GM18870 (cell line): ENCODE measurements at regions not wholly inside any gene's neighbourhood (a gene's known extent, or its start where the extent isn't known, plus 50 kb on each side); places are given as distances from the start of the nearest gene placed in this dataset.

Experiments used
- ATAC-seq: cut with Tn5 transposase; IDR thresholded peaks from one replicate; pipeline ENCODE4 v1.9.1; 2021; ENCODE audit warnings: moderate library complexity; ENCODE audit not compliant: unreplicated experiment

DNA sequence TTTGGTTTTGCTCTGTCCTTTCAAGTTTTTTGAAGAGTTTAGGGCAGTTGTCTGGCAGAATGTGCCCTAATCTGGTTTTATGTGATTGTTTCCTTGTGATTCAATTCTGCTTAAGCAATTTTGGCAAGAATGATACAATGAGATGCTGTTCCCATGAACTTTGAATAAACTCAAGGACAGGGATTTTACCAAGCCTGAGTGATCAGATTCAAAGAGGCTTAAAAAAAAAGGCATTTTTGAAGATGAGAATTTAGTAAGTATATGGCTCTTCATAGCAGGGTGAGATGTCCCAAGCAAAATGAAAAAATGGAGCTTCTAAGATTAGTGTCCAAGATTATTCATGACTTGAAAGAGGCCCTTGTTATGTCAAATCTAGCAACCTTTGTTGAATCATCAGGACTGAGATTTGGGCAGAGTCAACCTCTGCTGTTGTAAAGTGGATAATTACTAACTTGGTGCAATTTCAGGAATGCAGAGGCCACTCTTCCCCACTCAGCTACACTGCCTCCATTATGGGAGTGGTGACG is 180.6 kb upstream of the NUDT4 start:
- ATAC-seq, result no peak

DNA sequence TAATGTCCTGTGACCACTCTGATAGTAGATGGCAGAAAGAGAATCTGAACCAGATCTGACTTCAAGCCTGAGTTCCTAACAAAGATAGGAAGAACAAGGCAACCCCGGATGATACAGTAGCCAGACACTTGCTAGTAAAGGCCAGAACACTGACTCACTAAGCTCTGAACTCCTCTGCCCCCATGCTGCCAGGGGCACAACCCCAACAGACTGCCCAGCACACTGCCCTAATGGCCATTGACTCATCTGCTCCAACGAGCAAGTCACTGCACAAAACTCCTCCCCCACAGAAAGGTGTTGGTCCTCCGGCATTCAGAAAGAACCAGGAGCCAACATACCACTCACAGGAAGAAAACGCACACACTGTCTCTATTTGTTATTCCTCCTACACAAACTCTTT is 179.6 kb upstream of the NUDT4 start:
- no peak for ATAC-seq

DNA sequence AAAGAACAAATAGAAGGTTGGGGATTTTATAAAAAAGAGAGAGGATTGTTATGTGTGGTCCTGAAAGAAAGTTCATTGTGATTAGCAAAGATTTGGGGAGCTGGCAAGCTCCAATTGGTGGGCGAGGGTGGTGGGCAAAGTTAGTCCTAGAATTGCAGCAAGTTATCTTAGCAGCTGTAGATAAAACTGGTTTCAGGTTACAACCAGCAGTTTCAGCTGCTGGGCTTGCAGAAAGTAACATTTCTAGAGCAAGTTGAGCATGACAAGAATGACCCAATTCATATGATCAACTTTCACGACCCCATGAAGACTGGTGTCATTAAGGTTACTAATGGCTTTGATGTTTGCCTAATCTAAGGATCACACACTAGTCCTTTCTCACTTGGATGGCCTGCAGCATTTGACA is 177.9 kb upstream of the NUDT4 start:
- no peak for ATAC-seq

DNA sequence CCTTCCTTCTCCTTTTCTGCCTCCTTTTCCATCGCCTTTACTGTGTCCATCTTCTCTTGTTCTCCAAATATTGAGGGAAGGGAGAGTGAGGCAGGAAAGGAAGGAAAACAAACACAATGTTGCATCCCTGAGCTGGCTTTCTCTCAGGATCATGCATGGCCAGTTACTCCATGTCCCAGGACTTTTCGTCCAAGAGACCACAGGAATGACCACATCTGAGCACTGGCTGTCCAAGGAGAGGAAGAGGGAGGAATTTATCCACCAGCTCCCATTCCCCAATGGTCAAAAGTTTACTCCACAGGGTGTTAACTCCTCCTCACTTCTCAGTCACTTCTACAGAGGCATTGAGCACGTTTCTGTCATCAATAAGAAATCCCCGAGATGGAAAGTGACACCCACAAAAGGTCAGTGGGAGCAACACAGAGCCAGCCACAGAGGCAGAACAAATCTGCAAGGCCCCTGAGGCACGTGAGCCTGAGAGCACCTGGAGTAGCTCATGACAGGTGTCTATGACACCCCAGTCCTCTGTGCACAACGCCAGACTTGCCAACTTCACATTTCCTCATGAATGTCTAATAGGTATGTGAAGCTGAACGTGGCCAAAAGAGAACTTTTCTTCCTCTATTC is 177.3 kb upstream of the NUDT4 start:
- no peak for ATAC-seq

DNA sequence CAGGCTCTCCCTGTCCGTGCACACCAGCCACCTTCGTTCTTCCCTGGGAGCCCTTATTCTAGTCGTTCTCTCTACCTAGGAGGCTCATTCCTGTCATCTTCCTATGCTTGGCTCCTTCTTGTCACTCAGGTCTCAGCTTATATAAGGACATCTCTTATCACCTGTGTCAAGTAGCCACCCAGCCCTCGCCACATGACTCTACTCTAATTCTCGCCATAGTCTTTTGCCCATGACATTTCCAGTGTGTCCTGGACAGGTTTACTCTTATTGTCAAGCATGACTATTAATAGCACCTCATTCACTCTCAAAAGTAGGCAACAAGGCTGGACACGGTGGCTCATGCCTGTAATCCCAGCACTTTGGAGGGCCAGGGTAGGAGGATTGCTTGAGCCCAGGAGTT is 175.7 kb upstream of the NUDT4 start:
- no peak for ATAC-seq

DNA sequence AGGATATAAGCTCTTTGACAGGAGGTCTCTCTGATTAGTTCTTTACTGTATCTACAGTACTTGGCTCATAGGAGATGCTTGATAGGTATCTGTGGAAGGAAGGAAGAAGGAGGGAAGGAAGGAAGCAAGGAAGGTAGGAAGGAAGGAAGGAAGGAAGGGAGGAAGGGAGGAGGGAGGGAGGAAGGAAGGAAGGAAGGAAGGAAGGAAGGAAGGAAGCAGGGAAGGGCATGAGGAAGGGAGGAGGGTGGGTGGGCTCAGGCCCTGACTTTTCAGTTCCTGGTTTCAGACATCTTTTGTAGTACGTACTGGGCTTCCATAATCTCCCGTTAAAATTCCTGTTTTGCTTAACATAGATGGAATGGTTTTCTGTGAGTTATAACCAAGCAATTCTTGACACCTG is 175.0 kb upstream of the NUDT4 start:
- no peak for ATAC-seq

DNA sequence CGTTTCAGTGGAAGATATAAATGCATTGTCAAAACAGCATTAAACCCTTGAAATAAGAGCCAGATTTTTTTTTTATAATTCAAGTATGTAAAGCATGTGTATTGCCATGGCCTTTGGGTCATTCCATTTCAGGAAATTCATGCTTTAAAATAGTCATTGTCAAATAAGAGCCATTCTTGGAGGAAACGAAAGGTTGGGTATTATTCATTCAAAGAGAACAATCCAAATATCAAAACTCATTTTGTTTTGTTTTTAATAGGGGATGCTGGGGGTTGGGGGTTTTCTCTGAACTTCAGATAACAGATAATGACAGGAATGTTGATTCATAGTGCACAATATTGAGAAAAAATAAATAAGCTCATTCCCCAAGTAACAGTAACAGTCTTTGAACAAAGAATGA is 174.4 kb upstream of the NUDT4 start:
- no peak for ATAC-seq

DNA sequence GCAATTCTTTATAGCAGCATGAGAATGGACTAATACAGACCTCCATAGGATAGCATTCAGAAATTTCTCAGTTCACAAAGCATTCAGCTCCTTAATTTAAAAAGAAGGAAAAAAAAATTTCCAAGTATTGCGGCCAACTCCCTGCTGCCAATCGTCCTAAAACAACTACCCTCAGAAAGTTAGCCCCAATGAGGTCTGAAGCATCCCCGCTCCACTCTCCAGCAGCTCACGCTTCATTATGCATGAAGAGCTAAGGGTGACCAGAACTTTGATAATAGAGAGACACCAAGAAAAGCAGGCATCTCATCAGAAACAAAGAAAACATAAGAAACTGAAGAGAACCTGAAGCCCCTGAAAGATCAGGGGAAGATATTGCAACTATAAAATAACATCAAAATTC is 172.8 kb upstream of the NUDT4 start:
- no peak for ATAC-seq

DNA sequence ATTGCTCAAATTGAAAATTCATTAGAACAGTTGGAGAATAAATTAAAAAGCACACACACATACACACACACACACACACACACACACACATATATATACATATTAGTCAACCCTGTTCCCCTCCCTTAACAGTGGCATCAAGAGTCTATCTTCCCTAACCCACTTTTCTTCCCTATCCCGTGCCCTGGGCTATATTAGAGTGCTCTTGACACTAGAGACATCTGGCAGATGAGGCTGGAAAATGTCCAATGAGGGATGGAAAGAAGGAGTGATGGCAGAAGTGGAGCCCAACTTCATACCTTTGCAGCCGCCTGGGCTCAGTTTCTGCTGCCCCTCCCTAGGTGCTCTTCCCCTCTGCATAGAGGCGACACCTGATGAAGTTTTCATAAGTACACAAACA is 172.4 kb upstream of the NUDT4 start:
- ATAC-seq, result no peak

DNA sequence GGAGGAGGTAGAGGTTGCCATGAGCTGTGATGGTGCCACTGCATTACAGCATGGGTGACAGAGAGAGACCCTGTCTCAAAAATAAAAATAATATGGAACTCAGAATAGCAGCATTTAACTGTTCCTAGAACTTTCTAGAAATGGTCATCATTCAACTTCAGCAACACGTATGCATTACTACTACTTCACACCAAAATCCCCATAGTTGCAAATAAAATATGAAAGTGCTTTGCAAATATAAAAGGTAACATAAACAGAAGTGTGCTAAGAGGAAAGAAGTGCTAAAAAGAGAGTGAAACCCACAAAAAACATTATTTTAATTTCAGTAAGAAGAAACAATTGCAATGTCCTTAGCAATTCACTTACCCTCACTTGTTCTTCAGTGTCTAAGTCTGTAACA is 169.7 kb upstream of the NUDT4 start:
- no peak for ATAC-seq

DNA sequence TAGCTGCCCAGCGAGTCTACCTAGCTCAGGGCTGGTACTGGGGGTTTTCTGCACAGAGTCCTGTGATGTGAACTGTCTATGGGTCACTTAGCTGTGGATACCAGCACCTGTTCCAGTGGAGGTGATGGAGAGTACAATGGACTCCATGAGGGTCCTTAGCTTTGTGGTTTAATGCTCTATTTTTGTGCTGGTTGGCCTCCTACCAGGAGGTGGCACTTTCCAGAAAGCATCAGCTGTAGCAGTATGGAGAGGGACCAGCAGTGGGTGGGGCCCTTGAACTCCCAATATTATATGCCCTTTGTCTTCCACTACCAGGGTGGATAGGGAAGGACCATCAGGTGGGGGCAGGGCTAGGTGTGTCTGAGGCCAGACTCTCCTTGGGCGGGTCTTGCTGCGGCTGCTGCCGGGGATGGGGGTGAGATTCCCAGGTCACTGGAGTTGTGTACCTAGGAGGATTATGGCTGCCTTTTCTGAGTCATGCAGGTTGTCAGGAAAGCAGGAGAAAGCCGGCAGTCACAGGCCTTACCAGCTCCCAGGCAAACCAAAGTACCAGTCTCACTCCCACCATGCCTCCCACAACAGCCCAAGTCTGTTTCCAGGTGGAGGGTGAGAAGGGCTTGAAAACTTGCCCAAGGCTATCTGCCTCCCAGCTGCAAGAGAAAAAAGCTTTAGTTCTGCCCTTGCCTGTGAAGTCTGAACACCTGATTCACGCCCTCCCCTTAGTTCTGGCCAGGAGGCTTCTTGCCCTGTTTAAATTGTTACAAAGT is 163.0 kb upstream of the NUDT4 start:
- ATAC-seq, result no peak

DNA sequence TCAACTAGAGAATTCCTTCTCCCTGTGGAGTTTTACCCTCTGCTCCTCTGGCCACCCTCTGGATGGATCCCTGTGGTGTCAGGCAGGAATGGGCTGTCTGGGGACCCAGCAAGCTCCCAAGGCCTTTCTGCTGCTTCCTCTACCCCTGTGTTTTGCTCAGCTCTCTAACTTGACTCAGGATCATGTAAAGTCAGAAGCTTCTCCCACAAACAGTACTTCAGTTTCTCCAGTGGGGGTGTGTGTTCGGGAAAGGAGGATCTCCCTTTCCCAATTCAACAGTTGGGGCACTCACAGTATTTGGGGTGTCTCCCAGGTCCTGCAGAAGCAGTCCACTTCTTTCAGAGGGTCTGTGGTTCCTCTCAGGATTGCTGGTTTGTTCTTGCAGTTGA is 162.4 kb upstream of the NUDT4 start:
- no peak for ATAC-seq

DNA sequence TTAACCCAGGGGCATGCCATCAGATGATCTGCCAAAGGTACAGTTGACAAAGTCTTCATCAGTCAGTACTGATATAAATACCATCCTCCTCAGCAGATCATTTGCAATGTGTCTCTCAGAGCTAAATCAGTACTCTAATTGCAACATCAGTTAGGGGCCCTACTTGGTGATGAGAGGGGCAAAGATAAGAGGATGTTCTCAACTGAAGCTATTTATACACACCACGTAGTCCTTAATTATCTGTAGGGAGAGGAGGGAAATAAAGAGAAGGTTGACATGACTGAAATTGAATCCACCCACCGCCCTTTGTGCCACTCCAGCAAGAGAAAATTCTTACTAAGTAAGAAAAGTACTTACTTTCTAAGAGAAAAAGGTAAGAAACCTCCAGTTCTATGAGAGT is 157.8 kb upstream of the NUDT4 start:
- no peak for ATAC-seq

DNA sequence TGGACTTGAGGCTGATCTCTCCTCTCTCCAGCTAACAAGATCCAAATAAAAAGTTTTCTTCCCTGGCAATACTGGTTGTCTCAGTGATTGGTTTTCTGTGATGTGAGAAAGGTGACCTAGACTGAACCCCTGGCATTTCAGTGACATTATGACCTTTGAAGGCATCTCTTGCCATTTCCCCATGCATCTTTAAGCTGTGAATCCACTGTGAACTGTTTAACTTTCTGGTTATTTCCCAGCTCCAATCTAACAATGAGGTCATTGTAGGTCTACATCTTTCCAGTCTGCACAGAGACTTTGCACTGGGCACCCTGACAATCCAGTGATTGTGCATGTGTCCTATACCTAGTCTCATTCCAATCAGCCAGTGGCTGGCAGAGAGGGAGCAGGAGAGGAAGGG is 155.9 kb upstream of the NUDT4 start:
- ATAC-seq, result no peak

DNA sequence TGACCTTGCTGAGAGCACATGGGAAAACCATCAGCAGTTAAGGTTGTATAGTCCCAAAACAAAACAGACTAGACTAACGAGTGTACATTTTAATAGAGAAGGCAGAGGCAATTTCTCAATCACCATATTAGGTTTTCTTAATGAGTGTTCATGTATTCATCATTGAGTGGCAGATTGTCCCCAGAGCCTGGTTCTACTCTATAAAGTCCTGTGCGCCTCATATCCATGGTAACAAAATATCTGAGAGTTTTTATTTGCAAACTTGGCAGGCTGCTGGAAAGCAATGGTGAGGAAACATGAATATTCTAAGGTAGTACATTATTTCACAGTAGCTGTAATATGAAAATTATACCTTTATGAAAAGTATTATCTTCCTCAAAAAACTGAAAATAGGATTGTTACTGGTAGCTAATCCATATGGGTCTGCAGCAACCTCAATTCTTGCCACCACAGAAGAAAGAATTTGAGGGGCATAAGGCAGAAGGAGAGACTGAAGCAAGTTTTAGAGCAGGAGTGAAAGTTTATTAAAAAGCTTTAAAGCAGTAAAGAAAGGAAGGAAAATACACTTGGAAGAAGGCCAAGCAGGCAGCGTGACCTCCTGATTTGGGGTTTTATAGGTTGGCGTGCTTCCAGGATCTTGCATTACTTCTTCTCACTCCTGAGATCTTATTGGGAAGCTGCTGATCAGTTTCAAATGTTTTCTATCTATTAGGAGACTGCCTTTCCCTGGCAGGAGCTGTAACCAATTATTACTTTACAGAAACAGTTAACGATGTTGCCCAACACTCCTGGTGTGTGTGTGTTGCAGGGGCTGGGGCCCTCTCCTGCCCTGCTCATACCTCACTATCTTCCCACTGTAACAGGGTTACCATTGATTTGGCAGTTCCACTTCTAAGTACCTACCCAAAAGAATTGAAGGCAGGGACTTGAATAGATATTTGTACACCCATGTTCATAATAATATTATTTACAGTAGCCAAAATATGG is 154.0 kb upstream of the NUDT4 start:
- ATAC-seq, result no peak

DNA sequence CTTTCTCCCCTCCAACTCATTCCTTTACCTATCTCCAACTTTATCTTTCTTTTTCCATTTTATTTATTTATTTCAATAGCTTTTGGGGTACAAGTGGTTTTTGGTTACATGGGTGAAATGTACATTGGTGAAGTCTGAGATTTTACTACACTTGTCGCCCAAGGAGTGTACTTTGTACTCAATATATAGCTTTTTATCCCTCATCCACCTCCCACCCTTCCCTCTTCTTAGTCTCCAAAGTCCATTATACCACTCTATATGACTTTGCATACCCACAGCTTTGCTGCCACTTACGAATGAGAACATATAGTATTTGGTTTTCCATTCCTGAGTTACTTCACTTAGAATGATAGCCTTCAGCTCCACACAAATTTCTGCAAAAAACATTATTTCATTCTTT is 152.6 kb upstream of the NUDT4 start:
- ATAC-seq, result no peak

DNA sequence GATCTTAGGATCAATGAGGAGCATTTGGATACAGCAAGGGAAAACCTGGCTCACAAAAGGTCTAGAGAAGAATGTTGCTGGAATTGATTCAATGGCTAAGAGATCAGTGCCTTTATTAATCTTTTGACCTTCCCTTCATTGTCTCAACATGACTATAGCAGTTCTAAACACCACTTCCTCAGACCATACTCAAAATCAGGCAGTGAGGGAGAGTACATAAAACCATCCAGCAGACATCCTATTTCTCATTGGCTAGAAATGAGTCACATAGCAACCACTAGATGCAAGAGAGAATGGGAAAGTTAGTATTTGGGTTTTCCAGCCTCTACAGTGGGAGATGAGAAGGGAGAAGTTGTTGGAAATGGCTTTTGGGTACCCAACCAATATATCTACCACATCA is 151.4 kb upstream of the NUDT4 start:
- no peak for ATAC-seq

DNA sequence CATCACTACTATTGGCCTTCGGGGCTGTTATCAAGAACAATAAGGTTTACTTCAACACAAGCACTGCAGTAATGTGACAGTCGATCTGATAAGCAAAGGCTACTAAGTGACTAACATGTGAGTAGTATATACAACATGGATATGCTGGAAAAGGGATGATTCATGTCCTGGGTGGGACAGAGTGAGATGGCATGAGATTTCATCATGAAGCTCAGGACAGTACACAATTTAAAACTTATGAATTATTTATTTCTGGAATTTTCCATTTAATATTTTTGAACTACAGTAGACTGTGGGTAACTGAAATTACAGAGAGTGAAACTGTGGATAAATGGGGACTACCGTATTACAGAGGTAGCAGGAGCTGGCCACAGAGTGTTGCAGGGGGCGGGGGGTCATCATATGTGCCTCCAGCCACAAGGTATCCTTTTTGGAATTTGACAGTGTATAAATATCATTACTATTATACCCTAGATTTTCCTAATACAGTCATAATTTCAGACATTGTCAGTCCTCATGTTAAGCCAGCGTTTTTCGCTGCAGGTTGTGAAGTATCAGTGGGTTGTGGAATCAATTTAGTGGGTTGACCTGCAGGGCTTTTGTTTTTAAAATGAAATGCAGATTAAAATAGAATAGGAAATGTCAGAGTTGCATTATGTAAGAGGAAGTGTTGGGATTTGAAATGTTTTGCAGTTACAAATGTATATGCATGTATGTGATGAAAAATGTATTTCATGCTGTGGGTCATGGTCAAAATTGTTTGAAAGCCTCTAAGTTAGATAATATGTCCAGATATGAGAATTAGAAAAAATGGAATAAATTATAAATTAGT is 148.0 kb upstream of the NUDT4 start:
- no peak for ATAC-seq

DNA sequence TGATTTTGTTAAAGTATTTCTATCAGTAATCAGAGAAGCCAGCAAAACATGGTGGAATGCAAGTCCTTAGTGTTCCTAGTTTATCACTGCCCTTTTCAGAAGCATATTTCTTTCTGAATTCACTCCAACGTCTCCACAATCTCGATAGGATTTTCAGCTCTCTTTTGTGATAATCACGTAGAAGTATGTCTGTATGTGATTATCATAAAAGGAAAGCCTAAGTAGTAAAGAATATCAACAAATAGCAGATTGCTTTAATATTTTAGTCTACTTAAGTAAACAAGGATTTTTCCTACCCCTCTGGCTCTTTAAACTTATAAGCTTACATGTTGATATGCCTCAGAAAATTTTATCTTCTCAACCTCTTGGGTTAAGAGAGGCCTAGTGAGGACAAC is 147.4 kb upstream of the NUDT4 start:
- ATAC-seq, result no peak

DNA sequence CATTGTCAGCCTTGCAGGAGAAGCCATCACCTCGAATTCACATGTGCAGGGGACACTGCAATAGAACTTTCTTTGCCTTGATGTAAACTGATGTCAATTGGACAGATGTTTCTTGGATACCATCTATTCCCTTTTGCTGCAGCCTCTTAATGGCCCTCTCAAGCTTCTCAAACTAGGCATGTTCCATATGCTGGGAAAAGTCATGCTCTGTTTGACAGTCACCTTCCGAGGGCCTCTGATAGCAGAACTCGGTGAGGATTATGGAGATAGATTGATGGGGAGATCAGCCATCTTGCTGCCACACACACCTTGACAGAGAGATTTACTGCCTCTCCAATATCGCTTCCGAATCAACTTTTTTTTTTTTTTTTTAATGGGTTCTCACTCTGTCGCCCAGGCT is 145.8 kb upstream of the NUDT4 start:
- ATAC-seq, result no peak

DNA sequence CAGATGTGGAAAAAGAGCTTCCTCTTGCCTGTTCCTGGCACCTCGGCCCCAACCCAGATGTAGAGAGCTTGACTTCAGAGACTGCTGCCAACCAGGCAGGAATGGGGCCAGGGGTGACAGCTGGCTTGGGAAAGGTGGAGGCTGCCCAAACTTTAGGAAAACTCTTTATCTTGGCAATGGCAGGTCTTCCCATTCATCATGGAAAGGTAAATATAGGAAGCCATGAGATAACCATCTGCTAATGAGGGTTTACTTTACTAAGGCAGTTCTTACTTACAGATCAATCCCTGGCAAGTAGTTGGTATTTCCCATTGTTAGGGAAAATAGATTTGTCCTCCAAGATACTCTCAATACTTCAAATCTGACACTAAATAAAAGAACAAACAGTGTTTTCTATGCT is 143.1 kb upstream of the NUDT4 start:
- ATAC-seq, result no peak
